BE2C (cell line): ENCODE measurements at regions not wholly inside any gene's neighbourhood (a gene's known extent, or its start where the extent isn't known, plus 50 kb on each side); places are given as distances from the start of the nearest gene placed in this dataset.

Experiments used
- DNase-seq: peaks from one replicate; pipeline ENCODE4 v3.0.0-alpha.2; 2020
- H3K27me3 ChIP-seq: fragments of 250-450 bp; sonication (Bioruptor Pico); 2 replicates; pipeline ENCODE4 v1.5.1; 2020; ENCODE audit warnings: mild to moderate bottlenecking
- H3K36me3 ChIP-seq: fragments of 250-450 bp; sonication (Bioruptor Pico); 2 replicates; pipeline ENCODE4 v1.5.1; 2020; ENCODE audit warnings: mild to moderate bottlenecking
- H3K4me1 ChIP-seq: fragments of 250-450 bp; sonication (Bioruptor Pico); 2 replicates; pipeline ENCODE4 v1.5.1; 2020
- H3K4me3 ChIP-seq: 2 replicates; pipeline ENCODE4 v1.5.1; 2011; ENCODE audit warnings: low read depth, low read length
- H3K9me3 ChIP-seq: fragments of 250-450 bp; sonication (Bioruptor Pico); 2 replicates; pipeline ENCODE4 v1.5.1; 2020
- CTCF ChIP-seq: IDR thresholded peaks from 2 replicates; pipeline ENCODE4 v1.5.1; 2012; ENCODE audit warnings: mild to moderate bottlenecking, low read depth, low read length

- no peak for DNase-seq
- Histone ChIP-seq H3K9me3 (no peaks in the 10 kb centered on the region), H3K4me3 (no peak overlapping the region), H3K36me3 (no peaks in the 10 kb centered on the region), H3K27me3 (no peaks in the 10 kb centered on the region), H3K4me1 (no peaks in the 10 kb centered on the region)
- no peak for TF ChIP-seq CTCF
These were observed 125.8 kb upstream of the NPHP3 start for GRCh38 chr3:132847849-132848625.

GRCh38 chr3:132843851-132844553 lies 121.8 kb upstream of the NPHP3 start:
- H3K36me3 ChIP-seq: no peaks in the 10 kb centered on the region
- no peak for DNase-seq

GRCh38 chr3:132843349-132843748 lies 121.1 kb upstream of the NPHP3 start:
- Histone ChIP-seq H3K4me3 (no peak overlapping the region), H3K27me3 (no peaks in the 10 kb centered on the region), H3K9me3 (no peaks in the 10 kb centered on the region), H3K4me1 (no peaks in the 10 kb centered on the region), H3K36me3 (no peaks in the 10 kb centered on the region)
- no peak for DNase-seq
- TF ChIP-seq CTCF: no peak

More at GRCh38 chr3:132843851-132844553, 121.8 kb upstream of the NPHP3 start:
- Histone ChIP-seq H3K4me1 (no peaks in the 10 kb centered on the region), H3K9me3 (no peaks in the 10 kb centered on the region), H3K27me3 (no peaks in the 10 kb centered on the region), H3K4me3 (no peak overlapping the region)
- TF ChIP-seq CTCF: no peak

GRCh38 chr3:132841621-132842020 lies 119.4 kb upstream of the NPHP3 start:
- DNase-seq: no peak
- H3K4me3 ChIP-seq: no peak overlapping the region
- H3K36me3 ChIP-seq: no peaks in the 10 kb centered on the region
- H3K27me3 ChIP-seq: no peaks in the 10 kb centered on the region
- no peaks in the 10 kb centered on the region for H3K4me1 ChIP-seq
- no peak for TF ChIP-seq CTCF
- no peaks in the 10 kb centered on the region for H3K9me3 ChIP-seq

GRCh38 chr3:132840201-132840700 lies 118.0 kb upstream of the NPHP3 start:
- Histone ChIP-seq H3K4me1 (no peaks in the 10 kb centered on the region), H3K27me3 (no peaks in the 10 kb centered on the region), H3K9me3 (no peaks in the 10 kb centered on the region), H3K36me3 (no peaks in the 10 kb centered on the region), H3K4me3 (no peak overlapping the region)
- TF ChIP-seq CTCF: no peak
- DNase-seq: no peak

- no peaks in the 10 kb centered on the region for H3K27me3 ChIP-seq
- no peaks in the 10 kb centered on the region for H3K36me3 ChIP-seq
- no peak for DNase-seq
- H3K4me3 ChIP-seq: no peak overlapping the region
- H3K9me3 ChIP-seq: no peaks in the 10 kb centered on the region
- H3K4me1 ChIP-seq: no peaks in the 10 kb centered on the region
- no peak for TF ChIP-seq CTCF
These were observed 116.3 kb upstream of the NPHP3 start for GRCh38 chr3:132838477-132838876.
